CD14-positive monocyte (primary cell): ENCODE measurements at regions not wholly inside any gene's neighbourhood (a gene's known extent, or its start where the extent isn't known, plus 50 kb on each side); places are given as distances from the start of the nearest gene placed in this dataset.

Source experiments
- DNase-seq, 3 donors: peaks; one replicate each; pipeline ENCODE4 v3.0.0-alpha.2; 2011 to 2022
- H2AFZ ChIP-seq: 2 replicates; pipeline ENCODE4 v1.6.0; 2012; ENCODE audit warnings: mild to moderate bottlenecking, low read depth, low read length, inconsistent platforms; ENCODE audit not compliant: insufficient read depth, poor library complexity, severe bottlenecking
- H3K27ac ChIP-seq, 2 donors: 1 replicate in 1 of 2; 2 replicates in 1 of 2; pipeline ENCODE4 v1.5.1; 2012 to 2013; ENCODE audit warnings: low read length in 2 of 2, control low read depth in 1 of 2, inconsistent platforms in 1 of 2, low read depth in 1 of 2, mild to moderate bottlenecking in 1 of 2
- H3K27me3 ChIP-seq, 2 donors: one replicate each; pipeline versions ENCODE4 v1.6.0 to v1.6.1; 2011 to 2013; ENCODE audit warnings: low read length in 2 of 2; ENCODE audit not compliant: control insufficient read depth in 2 of 2, insufficient read depth in 2 of 2
- H3K36me3 ChIP-seq, 2 donors: replicated peaks in 1 of 2; 1 replicate in 1 of 2; 2 replicates in 1 of 2; pipeline versions ENCODE4 v1.5.1 to v1.6.1; 2012 to 2013; ENCODE audit warnings: low read length in 2 of 2, control low read depth in 1 of 2, inconsistent platforms in 1 of 2, mild to moderate bottlenecking in 1 of 2; ENCODE audit not compliant: insufficient read depth in 2 of 2, control insufficient read depth in 1 of 2
- H3K4me1 ChIP-seq, 2 donors: 1 replicate in 1 of 2; 2 replicates in 1 of 2; pipeline versions ENCODE4 v1.5.1 to v1.6.1; 2012 to 2013; ENCODE audit warnings: low read length in 2 of 2, control low read depth in 1 of 2, inconsistent platforms in 1 of 2, mild to moderate bottlenecking in 1 of 2, moderate library complexity in 1 of 2; ENCODE audit not compliant: insufficient read depth in 2 of 2, control insufficient read depth in 1 of 2
- H3K4me2 ChIP-seq: replicated peaks from 2 replicates; pipeline ENCODE3; 2012; ENCODE audit warnings: low read length, moderate library complexity, mild to moderate bottlenecking; ENCODE audit not compliant: poor library complexity, severe bottlenecking; ENCODE audit errors: extremely low read depth
- H3K4me3 ChIP-seq, 3 experiments: fragments of 200-600 bp in 1 of 3; sonication (generic) in 1 of 3; replicated peaks in 1 of 3; 1 replicate in 2 of 3; 2 replicates in 1 of 3; pipeline ENCODE4 v1.5.1; 2011 to 2013; ENCODE audit warnings: low read length in 3 of 3, mild to moderate bottlenecking in 3 of 3, control low read depth in 2 of 3, low read depth in 2 of 3, inconsistent platforms in 1 of 3, moderate library complexity in 1 of 3
- H3K79me2 ChIP-seq: 2 replicates; pipeline ENCODE4 v1.6.0; 2012; ENCODE audit warnings: mild to moderate bottlenecking, control low read depth, inconsistent platforms, low read length, moderate library complexity; ENCODE audit not compliant: insufficient read depth
- H3K9ac ChIP-seq: 2 replicates; pipeline ENCODE4 v1.6.0; 2017; ENCODE audit warnings: low read length, mild to moderate bottlenecking; ENCODE audit not compliant: insufficient read depth, poor library complexity, severe bottlenecking
- H3K9me3 ChIP-seq, 2 donors: replicated peaks in 1 of 2; 1 replicate in 1 of 2; 2 replicates in 1 of 2; pipeline versions ENCODE4 v1.5.1 to v1.6.1; 2012 to 2013; ENCODE audit warnings: low read length in 2 of 2, control low read depth in 1 of 2; ENCODE audit not compliant: control insufficient read depth in 1 of 2, insufficient read depth in 1 of 2
- H4K20me1 ChIP-seq: 2 replicates; pipeline ENCODE4 v1.6.0; 2012; ENCODE audit warnings: mild to moderate bottlenecking, low read length, control low read depth, moderate library complexity; ENCODE audit not compliant: insufficient read depth
- H3K27ac Mint-ChIP-seq, 7 donors: one replicate each; pipeline ENCODE4 v1.8.0; 2020; ENCODE audit warnings: mild to moderate bottlenecking in 7 of 7, mixed read lengths in 7 of 7, moderate library complexity in 6 of 7, inconsistent platforms in 2 of 7
- H3K27me3 Mint-ChIP-seq, 3 donors: one replicate each; pipeline ENCODE4 v1.8.0; 2021 to 2022; ENCODE audit warnings: low read depth in 3 of 3, mild to moderate bottlenecking in 3 of 3, mixed read lengths in 3 of 3, moderate library complexity in 3 of 3, inconsistent platforms in 1 of 3
- H3K36me3 Mint-ChIP-seq, 2 donors: one replicate each; pipeline ENCODE4 v1.8.0; 2020; ENCODE audit warnings: mixed read lengths in 2 of 2, inconsistent platforms in 1 of 2, mild to moderate bottlenecking in 1 of 2
- H3K4me1 Mint-ChIP-seq: one replicate; pipeline ENCODE4 v1.8.0; 2020; ENCODE audit warnings: mild to moderate bottlenecking, mixed read lengths
- H3K4me3 Mint-ChIP-seq, 2 donors: one replicate each; pipeline ENCODE4 v1.8.0; 2020; ENCODE audit warnings: mild to moderate bottlenecking in 2 of 2, mixed read lengths in 2 of 2, moderate library complexity in 1 of 2
- H3K9me3 Mint-ChIP-seq, 7 donors: one replicate each; pipeline ENCODE4 v1.8.0; 2020 to 2022; ENCODE audit warnings: mixed read lengths in 7 of 7, mild to moderate bottlenecking in 6 of 7, moderate library complexity in 6 of 7, inconsistent platforms in 2 of 7
- WGBS: methylation state at CpG from one replicate; pipeline ENCODE4 v1.1.5; 2013; ENCODE audit warnings: missing lambda C conversion rate; ENCODE audit not compliant: insufficient coverage; 5-methylcytosine and 5-hydroxymethylcytosine counted together
- intact Hi-C, 2 donors: fragments of 100-400 bp; cut with micrococcal nuclease; formaldehyde crosslinking; loops; one replicate each; pipeline versions ENCODE4 v1.15.0 to v1.15.1; 2023
- TF ChIP-seq, protein P1 (sequence below): fragments of 200-600 bp; IDR thresholded peaks from one replicate; pipeline ENCODE4 v1.8.0; 2022; ENCODE audit warnings: antibody characterized with exemption, mild to moderate bottlenecking

DNA sequence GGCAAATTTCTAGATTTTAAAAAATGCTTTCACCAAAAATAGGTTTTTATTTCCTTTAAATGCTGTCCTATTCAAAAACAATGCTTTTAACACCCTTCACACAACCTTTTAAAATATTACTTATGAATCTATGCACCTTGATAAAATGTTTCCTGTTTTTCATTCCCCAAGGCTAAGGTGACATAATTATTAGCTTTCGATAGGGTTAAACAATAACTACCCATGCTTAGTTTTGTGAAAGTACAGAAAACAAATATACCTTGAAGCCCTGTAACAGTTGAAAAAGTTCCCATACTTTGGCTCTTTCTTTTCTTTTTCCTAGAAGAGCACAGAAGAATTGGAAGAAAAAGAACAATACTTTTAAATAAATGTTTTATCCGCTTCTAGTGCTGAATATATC lies 54.9 kb upstream of the ITPRID2 start:
- no peaks in the 10 kb centered on the region for H3K4me1 Mint-ChIP-seq
- Histone ChIP-seq H3K79me2 (no peaks in the 10 kb centered on the region), H3K27me3 (no peaks in the 10 kb centered on the region), H3K9me3 (no peaks in the 10 kb centered on the region), H3K4me2 (no peak overlapping the region), H3K4me3 (no peak overlapping the region), H3K4me1 (no peaks in the 10 kb centered on the region), H3K9ac (no peak overlapping the region), H2AFZ (no peak overlapping the region), H3K36me3 (no peaks in the 10 kb centered on the region), H4K20me1 (no peaks in the 10 kb centered on the region), H3K27ac (no peak overlapping the region)
- H3K27me3 Mint-ChIP-seq, result peaks cover 0 to 2% (median 0%) of the 10 kb centered on the region in 3 donors
- H3K27ac Mint-ChIP-seq, result no peak overlapping the region
- no peaks in the 10 kb centered on the region for H3K36me3 Mint-ChIP-seq
- DNase-seq, result no peak
- no peak overlapping the region for H3K4me3 Mint-ChIP-seq
- peaks cover 0 to 3% (median 2%) of the 10 kb centered on the region in 7 donors for H3K9me3 Mint-ChIP-seq
- no CpG with 5 or more reads among the region's 2 CpGs for WGBS
- intact Hi-C loops, result no loop called here
- TF ChIP-seq, protein P1, sequence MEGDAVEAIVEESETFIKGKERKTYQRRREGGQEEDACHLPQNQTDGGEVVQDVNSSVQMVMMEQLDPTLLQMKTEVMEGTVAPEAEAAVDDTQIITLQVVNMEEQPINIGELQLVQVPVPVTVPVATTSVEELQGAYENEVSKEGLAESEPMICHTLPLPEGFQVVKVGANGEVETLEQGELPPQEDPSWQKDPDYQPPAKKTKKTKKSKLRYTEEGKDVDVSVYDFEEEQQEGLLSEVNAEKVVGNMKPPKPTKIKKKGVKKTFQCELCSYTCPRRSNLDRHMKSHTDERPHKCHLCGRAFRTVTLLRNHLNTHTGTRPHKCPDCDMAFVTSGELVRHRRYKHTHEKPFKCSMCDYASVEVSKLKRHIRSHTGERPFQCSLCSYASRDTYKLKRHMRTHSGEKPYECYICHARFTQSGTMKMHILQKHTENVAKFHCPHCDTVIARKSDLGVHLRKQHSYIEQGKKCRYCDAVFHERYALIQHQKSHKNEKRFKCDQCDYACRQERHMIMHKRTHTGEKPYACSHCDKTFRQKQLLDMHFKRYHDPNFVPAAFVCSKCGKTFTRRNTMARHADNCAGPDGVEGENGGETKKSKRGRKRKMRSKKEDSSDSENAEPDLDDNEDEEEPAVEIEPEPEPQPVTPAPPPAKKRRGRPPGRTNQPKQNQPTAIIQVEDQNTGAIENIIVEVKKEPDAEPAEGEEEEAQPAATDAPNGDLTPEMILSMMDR, result no peak

DNA sequence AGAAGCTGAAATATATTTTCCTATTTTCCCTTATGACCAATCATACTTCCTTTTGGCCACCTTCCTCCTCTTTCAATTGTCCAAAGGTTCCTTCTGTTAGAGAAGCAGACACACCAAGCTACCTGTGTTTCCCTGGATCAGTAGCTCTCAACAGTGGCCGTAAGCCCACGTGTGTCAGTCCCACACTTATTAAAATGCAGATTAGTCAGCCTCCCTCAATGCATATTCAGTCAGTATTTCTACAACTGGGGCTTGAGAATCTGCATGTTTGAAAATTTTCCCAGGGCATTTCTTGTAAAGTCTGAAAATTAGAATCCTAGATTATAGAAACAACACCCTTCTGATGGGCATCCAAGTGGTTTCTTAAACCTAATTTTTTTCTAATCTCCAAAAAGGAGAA lies 54.0 kb upstream of the ITPRID2 start:
- no peaks in the 10 kb centered on the region for H3K27me3 ChIP-seq
- H3K79me2 ChIP-seq, result no peaks in the 10 kb centered on the region
- Mint-ChIP-seq H3K36me3 (no peaks in the 10 kb centered on the region), H3K9me3 (peaks cover 0 to 3% (median 2%) of the 10 kb centered on the region in 7 donors), H3K27me3 (peaks cover 0 to 2% (median 0%) of the 10 kb centered on the region in 3 donors), H3K4me1 (no peaks in the 10 kb centered on the region), H3K27ac (no peak overlapping the region), H3K4me3 (no peak overlapping the region)
- TF ChIP-seq, protein P1, result no peak
- no peak overlapping the region for H3K27ac ChIP-seq
- DNase-seq, result no peak
- H4K20me1 ChIP-seq, result no peaks in the 10 kb centered on the region
- intact Hi-C loops, result no loop called here
- H2AFZ ChIP-seq, result no peak overlapping the region
- H3K36me3 ChIP-seq, result no peaks in the 10 kb centered on the region
- WGBS, result no CpG with 5 or more reads among the region's 2 CpGs
- H3K9ac ChIP-seq, result no peak overlapping the region
- H3K4me2 ChIP-seq, result no peak overlapping the region
- H3K4me3 ChIP-seq, result no peak overlapping the region
- no peaks in the 10 kb centered on the region for H3K4me1 ChIP-seq
- H3K9me3 ChIP-seq, result no peaks in the 10 kb centered on the region
